Uterus (tissue), 2 donors: ENCODE measurements at regions not wholly inside any gene's neighbourhood (a gene's known extent, or its start where the extent isn't known, plus 50 kb on each side); places are given as distances from the start of the nearest gene placed in this dataset.

ENCODE experiments used
- CTCF ChIP-seq, 4 experiments: fragments of 200-600 bp in 2 of 4; fragments of 450-650 bp in 2 of 4; sonication (generic) in 2 of 4; IDR thresholded peaks; one replicate each; pipeline ENCODE4 v1.5.1; 2016 to 2019; ENCODE audit warnings: antibody characterized with exemption in 4 of 4, mild to moderate bottlenecking in 2 of 4, moderate library complexity in 1 of 4
- POLR2A ChIP-seq, 2 donors: fragments of 450-650 bp; IDR thresholded peaks; one replicate each; pipeline ENCODE4 v1.6.1; 2016; ENCODE audit warnings: antibody characterized with exemption in 2 of 2, mild to moderate bottlenecking in 1 of 2, moderate library complexity in 1 of 2

- no peak for TF ChIP-seq POLR2A (IDR thresholded peaks at IDR 0.05)
- no peak for TF ChIP-seq CTCF (IDR thresholded peaks at IDR 0.05)
These were observed 232.5 kb downstream of the ANKRD50 start for GRCh38 chr4:124480061-124480460.
